IMR-90 (cell line): ENCODE measurements at regions not wholly inside any gene's neighbourhood (a gene's known extent, or its start where the extent isn't known, plus 50 kb on each side); places are given as distances from the start of the nearest gene placed in this dataset.

Experiments
- ATAC-seq: fragments of 200-7000 bp; cut with Tn5 transposase; 2 replicates; pipeline ENCODE4 v1.9.1; 2020; ENCODE audit warnings: low read depth, mild to moderate bottlenecking, moderate library complexity
- BruUV-seq: library from RNA; stranded (reverse); fragments of 400-500 nt; replicated peaks from 2 replicates; lab custom pipeline; 2021; lab: Mats Ljungman, UMichigan
- CTCF ChIA-PET: fragments of 300-600 bp; formaldehyde crosslinking; extraction: SDS; loops from one replicate; lab custom pipeline; 2021; ENCODE audit warnings: antibody characterized with exemption; lab: Yijun Ruan, JAX
- POLR2A ChIA-PET: fragments of 300-600 bp; sonication (Branson Sonifier 250); formaldehyde crosslinking; loops from one replicate; lab custom pipeline; 2022; ENCODE audit warnings: antibody characterized with exemption; ENCODE audit not compliant: unreplicated experiment; lab: Charles Lee
- DNase-seq: peaks from one replicate; pipeline ENCODE4 v3.0.0; 2013
- H2AFZ ChIP-seq: replicated peaks from 2 replicates; pipeline ENCODE3; 2013; ENCODE audit warnings: low read length, mild to moderate bottlenecking; ENCODE audit not compliant: poor library complexity
- H2AK5ac ChIP-seq: 2 replicates; pipeline ENCODE4 v1.6.1; 2013; ENCODE audit warnings: low read depth, low read length, inconsistent platforms
- H2AK9ac ChIP-seq: replicated peaks from 2 replicates; pipeline ENCODE3; 2013; ENCODE audit warnings: mild to moderate bottlenecking, low read depth, low read length, moderate library complexity; ENCODE audit not compliant: poor library complexity
- H2BK120ac ChIP-seq: 2 replicates; pipeline ENCODE4 v1.6.1; 2013; ENCODE audit warnings: low read depth, low read length, inconsistent platforms
- H2BK15ac ChIP-seq: 3 replicates; pipeline ENCODE4 v1.6.1; 2013; ENCODE audit warnings: low read depth, low read length, inconsistent platforms
- H2BK20ac ChIP-seq: 2 replicates; pipeline ENCODE4 v1.6.1; 2013; ENCODE audit warnings: low read depth, mild to moderate bottlenecking, inconsistent platforms, low read length, moderate library complexity
- H2BK5ac ChIP-seq: 2 replicates; pipeline ENCODE4 v1.6.1; 2013; ENCODE audit warnings: mild to moderate bottlenecking, low read depth, low read length, inconsistent platforms; ENCODE audit not compliant: poor library complexity, severe bottlenecking
- H3K14ac ChIP-seq: replicated peaks from 2 replicates; pipeline ENCODE4 v1.6.1; 2013; ENCODE audit warnings: low read depth, low read length, inconsistent platforms
- H3K18ac ChIP-seq: 2 replicates; pipeline ENCODE4 v1.6.1; 2013; ENCODE audit warnings: low read depth, low read length, control low read depth
- H3K23ac ChIP-seq: 2 replicates; pipeline ENCODE4 v1.6.1; 2013; ENCODE audit warnings: low read depth, low read length, inconsistent platforms
- H3K27ac ChIP-seq: 2 replicates; pipeline ENCODE4 v1.5.1; 2013; ENCODE audit warnings: mild to moderate bottlenecking, control low read depth, low read length; ENCODE audit not compliant: insufficient read depth
- H3K27me3 ChIP-seq: 2 replicates; pipeline ENCODE4 v1.6.1; 2013; ENCODE audit warnings: low read length; ENCODE audit not compliant: control insufficient read depth, insufficient read depth
- H3K36me3 ChIP-seq: 2 replicates; pipeline ENCODE4 v1.6.1; 2013; ENCODE audit warnings: low read length, mixed read lengths; ENCODE audit not compliant: control insufficient read depth, insufficient read depth
- H3K4ac ChIP-seq: 2 replicates; pipeline ENCODE4 v1.6.1; 2013; ENCODE audit warnings: low read depth, low read length, inconsistent platforms
- H3K4me1 ChIP-seq: 2 replicates; pipeline ENCODE4 v1.6.1; 2013; ENCODE audit warnings: low read length, mixed read lengths; ENCODE audit not compliant: control insufficient read depth, insufficient read depth
- H3K4me2 ChIP-seq: 2 replicates; pipeline ENCODE4 v1.6.1; 2013; ENCODE audit warnings: low read depth, mild to moderate bottlenecking, control low read depth, low read length, moderate library complexity
- H3K4me3 ChIP-seq: 2 replicates; pipeline ENCODE4 v1.5.1; 2013; ENCODE audit warnings: low read depth, mild to moderate bottlenecking, control low read depth, low read length, moderate library complexity; ENCODE audit not compliant: insufficient read depth
- H3K56ac ChIP-seq: 2 replicates; pipeline ENCODE4 v1.6.1; 2013; ENCODE audit warnings: low read length, inconsistent platforms; ENCODE audit not compliant: insufficient read depth; ENCODE audit errors: extremely low read depth
- H3K79me1 ChIP-seq, 2 experiments: 2 replicates each; pipeline ENCODE4 v1.6.1; 2013; ENCODE audit warnings: low read length in 2 of 2, inconsistent platforms in 1 of 2, low read depth in 1 of 2
- H3K9ac ChIP-seq: 2 replicates; pipeline ENCODE4 v1.6.1; 2013; ENCODE audit warnings: low read depth, low read length, control low read depth
- H3K9me1 ChIP-seq: 2 replicates; pipeline ENCODE4 v1.6.1; 2013; ENCODE audit warnings: low read length, inconsistent platforms; ENCODE audit not compliant: insufficient read depth
- H3K9me3 ChIP-seq: 2 replicates; pipeline ENCODE4 v1.6.1; 2013; ENCODE audit warnings: low read length; ENCODE audit not compliant: control insufficient read depth, insufficient read depth
- H4K20me1 ChIP-seq: 2 replicates; pipeline ENCODE4 v1.6.1; 2013; ENCODE audit warnings: low read length, inconsistent platforms; ENCODE audit not compliant: insufficient read depth
- H4K5ac ChIP-seq: 2 replicates; pipeline ENCODE4 v1.6.1; 2013; ENCODE audit warnings: mild to moderate bottlenecking, low read depth, low read length, control low read depth
- H4K8ac ChIP-seq, 2 experiments: 2 replicates each; pipeline ENCODE4 v1.6.1; 2013; ENCODE audit warnings: low read depth in 2 of 2, low read length in 2 of 2, control low read depth in 1 of 2, inconsistent platforms in 1 of 2
- H4K91ac ChIP-seq: 2 replicates; pipeline ENCODE4 v1.6.1; 2013; ENCODE audit warnings: low read depth, low read length, inconsistent platforms; ENCODE audit not compliant: insufficient read depth
- BHLHE40 ChIP-seq: fragments of 150-350 bp; IDR thresholded peaks from 2 replicates; pipeline ENCODE4 v1.6.1; 2016; ENCODE audit warnings: mild to moderate bottlenecking, low read depth, low read length
- CHD1 ChIP-seq: IDR thresholded peaks from 2 replicates; pipeline ENCODE4 v1.6.1; 2012; ENCODE audit warnings: low read depth, low read length, improper control_type of control experiment
- FOS ChIP-seq: fragments of 150-350 bp; IDR thresholded peaks from 2 replicates; pipeline ENCODE4 v1.6.1; 2016; ENCODE audit warnings: low read depth, low read length
- MAZ ChIP-seq: IDR thresholded peaks from 2 replicates; pipeline ENCODE4 v1.6.1; 2012; ENCODE audit warnings: low read depth, mild to moderate bottlenecking, low read length, improper control_type of control experiment, moderate library complexity, borderline replicate concordance
- NFE2L2 ChIP-seq: fragments of 150-350 bp; IDR thresholded peaks from 2 replicates; pipeline ENCODE4 v1.6.1; 2016; ENCODE audit warnings: low read depth, mild to moderate bottlenecking, low read length
- POLR2A ChIP-seq: IDR thresholded peaks from 2 replicates; pipeline ENCODE4 v1.6.1; 2012; ENCODE audit warnings: mild to moderate bottlenecking, low read depth, low read length
- RCOR1 ChIP-seq: IDR thresholded peaks from 2 replicates; pipeline ENCODE4 v1.6.1; 2012; ENCODE audit warnings: mild to moderate bottlenecking, low read length, improper control_type of control experiment; ENCODE audit not compliant: insufficient replicate concordance
- RFX5 ChIP-seq: IDR thresholded peaks from 2 replicates; pipeline ENCODE4 v1.8.0; 2012; ENCODE audit warnings: low read depth, mild to moderate bottlenecking, low read length, moderate library complexity
- WGBS, 2 experiments: methylation state at CpG; one replicate each; pipeline versions ENCODE4 v1.1.5 to v1.1.7; 2013; ENCODE audit warnings: missing lambda C conversion rate in 2 of 2; ENCODE audit not compliant: insufficient read length in 1 of 2; ENCODE audit errors: extremely low coverage in 2 of 2; 5-methylcytosine and 5-hydroxymethylcytosine counted together
- dilution Hi-C: fragments of 300-500 bp; cut with HindIII; formaldehyde crosslinking; loops from one replicate; pipeline ENCODE4 v1.14.3; 2018; ENCODE audit warnings: low sequenced_read_pairs; ENCODE audit not compliant: unreplicated experiment
- in situ Hi-C: fragments of 300-500 bp; cut with MboI; formaldehyde crosslinking; loops from 3 replicates; pipeline ENCODE4 v1.14.3; 2019; ENCODE audit warnings: low sequenced_read_pairs, inconsistent platforms, mixed read lengths
- intact Hi-C: fragments of 100-400 bp; cut with micrococcal nuclease; formaldehyde crosslinking; loops from 2 replicates; pipeline ENCODE4 v1.10.0; 2022

DNA sequence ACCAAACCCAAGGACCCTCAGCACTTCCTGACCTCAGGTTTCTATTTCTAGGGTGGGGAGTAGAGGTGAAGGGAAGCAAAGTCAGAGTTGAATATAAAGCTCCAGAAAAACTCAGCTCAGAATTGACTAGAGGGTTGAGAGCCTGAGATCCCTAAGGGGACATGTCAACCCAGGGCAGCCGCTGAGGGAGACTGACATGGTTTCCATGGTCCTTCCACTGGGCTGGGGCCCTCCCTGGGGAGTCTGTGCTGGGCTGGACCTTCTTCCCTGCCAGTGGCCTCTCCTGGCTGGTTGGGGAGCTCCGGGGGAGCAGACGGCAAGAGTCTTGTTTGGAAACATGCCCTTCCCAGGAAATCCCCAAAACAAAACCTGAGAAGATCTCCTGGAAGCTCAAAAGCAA, 121.3 kb downstream of the METRNL start:
- intact Hi-C loops = no loop called here
- Histone ChIP-seq H3K27ac (no peak overlapping the region), H3K56ac (no peak overlapping the region), H2BK5ac (no peak overlapping the region), H3K9ac (no peak overlapping the region), H3K4ac (no peak overlapping the region), H3K18ac (no peak overlapping the region), H3K9me3 (no peaks in the 10 kb centered on the region), H2AFZ (no peak overlapping the region), H3K23ac (no peak overlapping the region), H2BK120ac (no peak overlapping the region; the same call in 1 of the 2 replicates), H2BK20ac (peak overlapping the region; percentile 52; the same call in 1 of the 2 replicates), H3K36me3 (no peaks in the 10 kb centered on the region), H3K4me3 (no peak overlapping the region), H4K8ac (no peak overlapping the region), H3K4me2 (no peak overlapping the region), H4K5ac (peak overlapping the region; percentile 16; the same call in 1 of the 2 replicates), H2AK9ac (no peak overlapping the region), H3K4me1 (peaks cover 17% of the 10 kb centered on the region), H3K14ac (no peak overlapping the region), H2BK15ac (no peak overlapping the region), H4K91ac (peak overlapping the region; percentile 12; the same call in 1 of the 2 replicates), H3K27me3 (peaks cover 3% of the 10 kb centered on the region; the same call in 1 of the 2 replicates), H4K20me1 (no peaks in the 10 kb centered on the region), H2AK5ac (peak overlapping the region; percentile 63; the same call in 1 of the 2 replicates), H3K9me1 (peaks cover 18% of the 10 kb centered on the region), H3K79me1 (peaks cover 0 to 4% of the 10 kb centered on the region in 2 experiments; a peak in 1 of 4 replicates)
- dilution Hi-C loops = no loop called here
- CTCF ChIA-PET = no interaction called here
- TF ChIP-seq RCOR1 (no peak), MAZ (no peak), POLR2A (no peak), FOS (no peak), NFE2L2 (no peak), BHLHE40 (no peak), RFX5 (no peak), CHD1 (no peak)
- in situ Hi-C loops = no loop called here
- DNase-seq (no peak), ATAC-seq (no peak)
- POLR2A ChIA-PET = no interaction called here
- BruUV-seq = no TSS peak
- WGBS, 2 experiments = 80% methylated on average over 1 of the region's 3 CpGs; no CpG with 5 or more reads in 1 of the 2 experiments
